HG03460 (cell line): ENCODE measurements at regions not wholly inside any gene's neighbourhood (a gene's known extent, or its start where the extent isn't known, plus 50 kb on each side); places are given as distances from the start of the nearest gene placed in this dataset.

ENCODE experiments used
- ATAC-seq: cut with Tn5 transposase; IDR thresholded peaks from one replicate; pipeline ENCODE4 v1.9.1; 2021; ENCODE audit not compliant: unreplicated experiment

DNA sequence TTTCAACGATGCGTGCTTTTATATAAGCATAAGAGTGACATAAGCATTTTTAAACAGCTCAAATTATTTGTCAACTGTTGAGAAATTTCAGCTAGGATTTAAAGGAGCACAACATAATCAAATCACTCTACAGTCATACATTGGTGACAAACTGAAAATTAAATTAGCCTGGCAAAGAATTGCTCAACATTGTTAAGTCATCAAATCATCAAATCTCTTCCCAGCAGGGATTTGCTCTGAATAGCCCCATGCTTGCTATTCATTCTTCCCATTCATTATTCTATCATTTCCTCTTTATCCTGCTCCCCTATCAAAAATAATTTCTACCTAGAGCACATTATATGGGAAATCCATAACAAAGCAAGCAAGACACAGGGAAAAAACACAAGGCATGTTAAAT, 198.7 kb upstream of the LUZP2 start:
- no peak for ATAC-seq

DNA sequence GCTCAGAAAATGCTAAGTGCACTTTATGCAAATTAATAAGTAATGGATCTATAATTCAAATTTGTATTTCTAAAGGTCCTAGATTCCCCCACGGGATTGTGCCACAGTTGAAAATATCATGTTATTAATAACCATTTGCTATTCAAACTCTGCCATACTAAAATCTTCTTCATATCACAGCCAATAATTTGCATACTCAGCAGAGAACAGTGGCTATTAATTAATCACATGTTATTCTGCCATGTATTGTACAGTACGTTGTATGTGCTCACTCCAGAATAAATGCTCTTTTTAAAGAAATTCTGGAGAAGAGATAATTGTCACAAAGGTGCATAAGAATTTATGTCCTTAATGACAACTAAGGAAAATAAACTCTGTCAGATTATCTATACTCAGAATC, 184.9 kb upstream of the LUZP2 start:
- ATAC-seq, result no peak

DNA sequence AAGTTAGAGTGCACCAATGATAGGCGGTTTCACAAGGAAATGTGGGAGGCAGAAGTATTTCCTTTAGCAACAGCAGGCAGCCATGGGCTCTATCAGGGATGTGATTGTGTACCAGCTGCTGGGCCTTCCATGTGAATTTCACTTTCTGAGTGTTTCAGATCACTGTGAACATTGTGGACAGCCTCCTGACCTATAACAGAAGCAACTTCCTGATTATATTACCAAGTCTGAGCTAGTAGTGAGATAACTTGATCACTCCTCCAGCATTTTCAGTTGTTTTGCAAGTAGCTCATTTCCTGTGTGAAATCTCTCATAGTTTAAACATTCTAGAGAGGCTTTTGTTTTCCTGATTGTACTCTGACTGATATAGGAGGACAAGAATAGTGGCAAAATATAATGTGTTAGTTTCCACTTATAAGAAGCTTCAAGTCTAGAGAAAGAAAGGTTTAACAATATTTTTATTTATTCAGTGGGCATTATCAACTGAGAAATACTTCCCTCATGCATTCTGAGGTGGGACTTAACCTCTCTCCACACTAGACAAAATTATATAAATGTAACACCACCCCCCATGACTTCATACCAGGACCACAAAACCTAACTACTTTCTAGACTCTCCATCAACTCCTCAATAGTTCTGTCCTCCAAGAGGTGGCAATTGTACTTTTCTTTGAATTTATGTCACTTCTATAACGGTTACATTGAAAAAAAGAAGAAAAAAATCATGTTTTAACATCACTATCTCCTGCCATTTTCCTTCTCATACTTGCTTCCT, 184.2 kb upstream of the LUZP2 start:
- ATAC-seq, result no peak

DNA sequence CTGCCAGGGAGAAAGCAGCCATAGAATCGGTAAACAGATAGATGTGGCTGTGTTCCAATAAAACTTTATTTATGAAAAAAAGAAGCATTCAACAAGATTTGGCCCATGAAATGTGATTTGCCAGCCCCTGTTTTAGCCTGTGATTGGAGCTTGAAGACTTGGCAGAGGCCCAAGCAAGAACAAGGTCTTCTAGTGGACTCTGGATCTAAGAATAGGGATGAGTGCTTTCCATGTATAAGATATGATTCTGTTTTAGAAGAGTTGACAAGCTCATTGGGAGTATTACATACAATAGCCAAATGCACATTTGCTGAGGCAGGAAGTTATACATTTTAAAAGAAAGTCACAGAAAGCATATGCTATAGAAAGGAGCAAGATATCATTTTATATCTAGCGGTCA, 175.6 kb upstream of the LUZP2 start:
- no peak for ATAC-seq

DNA sequence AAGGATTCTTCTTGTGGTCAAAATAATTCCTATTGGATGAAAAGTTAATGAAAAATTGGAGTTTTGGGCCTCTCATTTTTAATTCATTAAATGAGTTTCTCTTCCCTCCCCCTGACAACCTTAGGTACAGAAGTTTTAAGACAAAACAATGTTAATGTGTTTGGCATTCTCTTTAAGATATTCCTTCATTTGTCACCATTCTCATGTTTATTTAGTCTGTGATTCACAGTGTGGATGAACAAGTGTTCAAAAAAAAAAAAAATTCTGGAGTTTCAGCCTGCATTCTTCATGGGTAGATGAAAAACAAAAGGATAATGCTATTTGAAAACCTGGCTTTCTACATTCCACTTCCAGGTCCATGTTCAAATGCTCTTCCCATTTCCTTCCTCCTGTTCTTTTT, 172.6 kb upstream of the LUZP2 start:
- no peak for ATAC-seq

DNA sequence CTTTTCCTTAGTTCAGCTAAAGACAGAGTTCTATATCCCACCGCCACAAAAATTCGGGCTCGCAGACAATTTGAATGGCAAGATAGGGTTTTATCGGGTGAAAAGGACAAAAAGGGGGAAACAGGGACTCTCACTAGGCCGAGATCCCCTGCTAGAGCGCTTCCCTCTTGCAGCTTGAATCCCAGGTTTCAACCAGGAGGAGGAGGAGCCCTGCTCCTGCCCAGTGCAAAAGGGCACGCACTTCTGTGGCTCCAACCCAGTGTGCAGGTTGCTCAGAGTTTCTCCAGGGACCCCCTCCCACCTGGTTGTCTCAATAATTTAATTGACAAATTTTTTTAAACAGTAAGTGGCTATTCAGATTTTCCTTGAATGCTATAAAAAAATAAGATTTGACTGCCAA, 152.6 kb upstream of the LUZP2 start:
- ATAC-seq, result no peak

DNA sequence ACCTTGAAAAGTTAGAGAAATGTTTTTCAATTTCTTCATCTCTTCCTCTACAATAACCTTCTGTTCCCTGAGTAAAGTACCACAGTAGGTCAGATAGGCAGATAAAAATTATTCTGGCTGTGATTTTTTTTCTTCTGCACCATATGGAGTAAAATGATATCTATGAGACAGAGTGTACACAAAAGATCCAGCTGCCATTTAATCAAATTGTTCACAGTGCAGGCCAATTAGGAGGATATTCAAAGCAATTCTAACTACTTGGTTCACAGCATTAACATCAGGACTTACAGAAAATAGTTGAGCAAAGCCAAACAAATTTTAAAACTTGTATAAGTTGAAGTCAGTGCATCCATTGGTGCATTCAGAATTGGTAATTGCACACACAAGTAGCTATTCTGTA, 147.9 kb upstream of the LUZP2 start:
- ATAC-seq, result no peak

DNA sequence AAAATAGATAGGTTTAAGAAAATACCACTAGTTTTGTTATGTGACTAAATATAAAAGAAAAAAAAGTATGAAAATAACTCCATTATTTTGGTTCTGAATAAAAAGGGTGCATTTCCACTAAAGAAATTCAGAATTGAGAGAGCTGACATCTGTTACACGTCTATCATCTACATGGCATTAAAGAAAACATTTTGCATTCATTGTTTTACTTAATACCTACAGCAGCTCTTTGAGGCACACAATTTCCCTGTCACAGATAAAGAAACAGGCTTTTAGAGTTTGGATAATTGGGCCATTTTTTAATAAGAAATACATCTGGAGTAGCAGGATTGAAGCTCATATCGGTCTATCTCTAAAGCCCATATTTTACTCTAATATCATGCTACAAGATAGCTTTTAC, 145.7 kb upstream of the LUZP2 start:
- no peak for ATAC-seq

DNA sequence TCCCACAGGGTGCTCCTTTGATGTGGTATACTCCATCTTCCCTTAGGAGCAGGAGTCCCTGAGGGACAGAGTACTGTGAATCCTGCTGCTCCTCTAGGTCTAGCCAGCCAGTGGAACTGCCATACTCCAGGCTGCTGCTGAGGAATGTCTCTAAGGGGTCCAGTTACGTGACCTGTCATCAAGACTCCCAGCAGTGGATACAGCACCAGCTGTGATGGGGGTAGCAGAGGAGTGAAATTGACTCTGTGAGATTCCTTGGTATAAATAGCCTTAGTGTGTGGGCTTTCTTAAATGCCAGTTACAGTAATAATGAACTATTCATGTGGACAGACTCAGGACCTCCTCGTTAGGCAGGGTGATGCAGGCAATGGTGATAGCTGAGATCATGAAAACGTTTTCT, 140.4 kb upstream of the LUZP2 start:
- no peak for ATAC-seq

DNA sequence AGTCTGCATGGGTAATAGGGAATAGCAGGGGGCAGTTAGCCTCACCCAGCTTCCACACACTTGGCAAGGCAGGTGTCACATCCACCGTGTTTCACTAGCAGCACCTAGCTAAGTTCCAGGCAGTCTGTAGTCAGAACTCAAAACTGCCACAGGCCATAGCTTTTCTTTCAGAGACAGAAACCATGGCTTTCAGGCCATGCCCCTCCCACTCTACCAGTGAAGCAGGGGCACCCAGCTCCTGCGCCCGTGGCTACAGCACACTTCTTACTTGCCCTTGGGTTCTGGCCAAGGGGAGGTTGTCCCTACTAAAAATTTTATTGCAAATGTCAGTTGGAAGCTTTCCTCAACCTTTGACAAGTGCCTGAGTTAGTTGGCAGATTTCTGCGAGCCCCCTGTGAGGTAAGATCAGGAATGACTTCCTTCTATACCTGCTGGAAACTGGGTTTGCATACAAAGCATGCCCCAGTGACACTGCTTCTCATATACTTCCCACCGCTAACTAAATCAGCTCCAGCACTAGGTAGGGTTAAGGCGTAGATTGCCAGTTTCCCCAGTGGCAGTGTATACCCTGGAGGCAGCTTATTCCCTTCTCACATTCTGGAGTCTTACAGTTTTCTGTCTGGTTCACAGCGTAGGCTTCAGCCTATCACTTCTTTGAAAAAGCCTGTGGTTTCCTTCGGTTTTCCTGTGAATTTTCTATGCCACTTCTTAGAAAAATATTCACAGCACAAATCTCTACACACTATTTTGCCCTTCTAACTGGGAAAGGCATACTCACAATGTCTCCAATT, 139.0 kb upstream of the LUZP2 start:
- ATAC-seq, result no peak

DNA sequence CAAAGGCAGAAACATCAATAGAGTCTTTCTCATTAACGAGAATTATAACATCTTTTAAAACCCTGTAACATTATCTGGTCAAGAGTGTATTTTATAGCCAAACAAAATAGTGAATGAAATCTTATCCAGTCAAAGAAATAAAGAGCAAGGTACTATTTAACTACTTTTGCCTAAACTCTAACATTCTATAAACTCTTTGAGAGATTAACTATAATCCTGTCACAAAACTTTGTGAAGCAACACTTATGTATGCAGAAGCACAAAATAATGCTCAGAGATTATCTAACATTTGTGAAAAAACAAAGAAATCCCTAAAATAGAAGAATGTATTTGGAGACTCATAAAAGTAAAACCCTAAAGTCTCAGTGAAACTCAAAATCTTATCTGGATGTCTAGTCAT, 124.4 kb upstream of the LUZP2 start:
- ATAC-seq, result no peak

DNA sequence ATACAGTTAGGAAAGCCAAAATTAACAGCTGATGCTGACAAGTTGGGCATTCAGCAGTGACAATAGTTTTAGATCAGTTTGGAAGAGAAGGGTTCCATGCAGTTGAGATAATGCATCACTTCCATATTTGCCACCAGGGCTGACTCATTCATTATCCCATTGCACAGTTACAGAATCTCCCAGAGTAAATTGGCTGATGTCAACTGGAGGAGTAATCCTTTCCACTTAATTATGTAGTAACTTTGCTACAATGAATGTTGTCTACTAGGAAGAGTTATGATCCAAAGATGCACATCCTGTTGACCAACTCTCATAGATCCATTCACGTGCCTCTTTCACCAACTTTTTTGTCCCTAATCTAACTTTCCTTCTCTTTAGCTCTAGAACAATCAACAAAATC, 123.3 kb upstream of the LUZP2 start:
- no peak for ATAC-seq

DNA sequence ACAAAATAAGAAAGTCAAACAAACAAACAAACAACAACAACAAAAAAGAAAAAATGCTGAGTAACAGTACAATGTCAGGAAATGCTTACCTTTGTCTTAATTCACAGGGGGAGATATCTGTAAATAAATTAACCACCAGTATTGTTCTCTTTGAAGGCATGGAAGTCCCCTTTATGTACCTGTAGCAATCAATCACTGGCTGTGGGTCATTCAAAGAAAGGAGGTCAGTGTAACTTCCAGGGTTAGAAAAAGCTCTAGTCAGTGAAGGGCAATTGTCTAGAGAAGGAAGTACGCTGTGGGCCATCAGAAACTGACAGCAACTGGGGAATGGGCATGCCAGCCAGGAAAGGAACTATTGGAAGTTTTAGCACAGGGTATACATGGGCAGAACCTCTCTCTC, 121.5 kb upstream of the LUZP2 start:
- no peak for ATAC-seq

DNA sequence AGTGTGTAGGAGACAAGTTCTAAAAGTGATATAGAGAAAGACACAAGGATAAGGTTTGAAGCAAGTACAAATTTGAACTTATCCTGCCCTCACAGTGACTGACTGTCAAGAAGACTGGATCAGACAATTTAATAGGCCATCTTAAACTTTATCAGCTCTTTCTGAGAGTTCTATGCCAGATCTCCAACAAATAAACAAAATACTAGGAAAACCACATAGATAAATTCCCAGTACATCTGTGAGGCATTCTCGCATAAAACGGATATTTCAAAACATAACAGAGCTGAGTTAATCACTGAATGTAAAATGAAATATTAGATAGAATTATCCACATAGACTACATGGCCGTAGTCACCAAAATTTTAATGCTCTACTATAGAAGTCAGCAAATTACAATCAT, 120.9 kb upstream of the LUZP2 start:
- ATAC-seq, result no peak

DNA sequence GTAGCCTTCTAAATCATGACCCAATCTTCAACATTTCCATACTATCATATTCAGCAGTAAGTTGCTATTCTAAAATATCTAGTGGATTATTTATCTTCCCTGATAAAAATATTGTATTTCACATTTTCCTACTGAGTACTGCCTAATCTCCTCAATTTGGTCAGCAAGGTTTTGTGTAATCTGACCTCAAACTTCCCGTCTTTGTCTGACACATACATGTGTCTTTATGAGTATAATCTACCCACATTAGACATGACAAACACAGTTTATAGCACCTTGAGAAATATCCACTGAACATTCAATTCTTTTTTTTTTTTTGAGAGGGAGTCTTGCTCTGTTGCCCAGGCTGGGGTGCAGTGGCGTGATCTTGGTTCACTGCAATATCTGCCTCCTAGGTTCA, 113.7 kb upstream of the LUZP2 start:
- no peak for ATAC-seq

DNA sequence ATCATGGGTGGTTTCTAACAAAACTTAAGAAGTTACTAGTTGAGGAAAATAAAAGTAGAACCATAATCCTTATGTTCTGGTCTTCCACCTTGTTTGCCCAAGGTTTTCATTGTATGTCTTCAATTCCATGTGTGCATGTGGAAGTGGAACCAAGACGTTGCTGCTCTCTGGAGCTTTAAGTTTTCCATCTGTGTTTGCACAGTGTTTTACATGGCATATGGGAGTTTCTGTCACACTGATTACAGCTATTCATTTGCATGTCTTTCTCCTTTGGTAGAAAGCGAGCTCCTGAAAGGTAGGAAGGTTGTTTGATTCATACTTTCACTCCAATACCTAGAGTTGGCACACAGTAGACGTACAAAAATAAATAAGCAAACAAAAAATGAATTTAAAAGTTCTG, 112.6 kb upstream of the LUZP2 start:
- ATAC-seq, result no peak

DNA sequence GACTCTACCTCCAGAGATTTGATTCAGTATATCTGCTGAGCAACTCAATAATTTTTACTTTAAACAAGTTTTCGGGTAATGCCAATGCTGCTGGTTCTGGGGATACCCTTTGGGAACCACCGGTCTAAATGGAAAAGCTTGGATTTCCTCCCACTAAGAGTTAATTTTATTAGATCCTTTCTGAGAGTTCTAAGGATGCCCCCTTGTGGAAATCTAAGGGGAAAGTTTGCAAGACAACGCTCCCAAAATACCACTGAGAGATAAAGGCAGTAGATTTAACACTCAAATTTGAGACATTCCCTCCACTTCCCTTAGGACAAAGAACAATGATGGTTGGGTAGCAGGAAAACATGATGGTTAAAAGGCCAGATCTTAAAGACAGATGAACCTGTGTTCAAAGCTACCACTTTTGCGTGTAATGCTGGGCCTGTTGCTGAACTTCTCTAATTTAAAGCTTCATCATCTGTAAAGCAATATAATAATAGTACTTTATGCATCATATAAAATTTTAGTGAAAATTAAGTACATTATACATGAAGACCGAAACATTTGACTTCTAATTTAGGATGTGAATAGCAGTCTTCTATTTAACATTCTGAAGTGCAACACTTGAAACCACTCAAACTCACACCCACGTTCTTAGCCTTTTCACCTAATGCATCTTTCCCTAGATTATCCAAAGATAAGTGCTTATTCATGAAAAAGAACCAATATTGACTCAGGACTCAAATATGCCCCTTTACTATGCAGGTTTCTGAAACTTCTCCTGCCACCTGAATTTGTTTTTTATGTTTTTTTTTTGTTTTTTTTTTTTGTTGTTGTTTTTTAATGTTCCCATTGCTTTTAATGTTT, 110.1 kb upstream of the LUZP2 start:
- no peak for ATAC-seq

DNA sequence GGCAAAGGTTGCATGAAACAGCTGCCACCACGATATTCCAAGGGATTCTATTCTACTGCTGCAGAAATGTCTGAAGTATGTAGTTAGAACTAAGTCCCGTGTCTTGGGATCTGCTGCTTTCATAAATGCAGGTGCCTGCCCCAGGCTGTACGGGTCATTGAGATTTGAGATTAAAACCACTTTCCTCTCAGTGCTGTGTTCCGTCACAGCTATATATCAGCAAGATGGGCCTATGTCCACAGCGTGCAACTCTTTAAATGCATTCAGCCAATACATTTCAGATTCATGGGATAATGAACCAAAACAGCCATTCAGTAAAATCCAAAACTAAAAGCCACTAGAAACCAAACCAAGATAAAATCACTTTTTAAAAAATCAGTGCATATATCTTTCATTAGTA, 107.3 kb upstream of the LUZP2 start:
- ATAC-seq, result no peak

DNA sequence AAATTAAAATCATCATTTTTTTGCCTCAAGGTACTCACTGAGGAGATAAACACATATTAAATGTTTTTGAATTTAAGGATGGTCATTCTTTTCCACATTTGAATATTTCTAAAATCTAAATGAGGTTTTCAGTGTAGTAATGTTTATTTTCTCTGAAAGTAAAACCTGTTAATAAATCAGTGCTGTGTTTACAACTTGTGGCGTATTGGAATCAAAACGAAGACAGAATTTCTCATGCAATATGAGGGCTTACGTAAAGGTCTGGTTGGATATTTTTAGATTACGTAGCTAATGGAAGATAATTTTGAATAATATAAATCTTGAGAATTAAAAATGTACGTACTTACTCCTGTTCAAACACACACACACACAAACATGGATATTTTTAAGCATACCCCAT, 106.8 kb upstream of the LUZP2 start:
- no peak for ATAC-seq

DNA sequence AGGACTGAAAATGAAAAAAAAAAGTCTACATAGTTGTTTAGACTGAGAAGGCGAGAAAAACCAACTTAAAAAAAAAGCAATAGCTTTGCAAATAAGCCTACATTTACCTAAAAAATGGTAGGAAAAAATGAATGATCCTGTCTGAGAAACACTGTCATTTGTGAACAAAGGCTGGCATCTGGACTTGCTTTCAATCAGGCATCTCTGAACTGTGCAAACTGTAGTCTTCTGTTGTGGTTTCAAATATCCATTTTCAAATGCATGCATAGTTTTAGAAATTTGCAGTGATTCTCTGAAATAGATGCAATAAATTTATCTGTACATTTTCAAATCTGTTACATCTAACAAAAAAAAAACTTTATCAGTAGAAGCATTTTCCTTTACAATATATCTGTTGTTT, 106.1 kb upstream of the LUZP2 start:
- ATAC-seq, result no peak

DNA sequence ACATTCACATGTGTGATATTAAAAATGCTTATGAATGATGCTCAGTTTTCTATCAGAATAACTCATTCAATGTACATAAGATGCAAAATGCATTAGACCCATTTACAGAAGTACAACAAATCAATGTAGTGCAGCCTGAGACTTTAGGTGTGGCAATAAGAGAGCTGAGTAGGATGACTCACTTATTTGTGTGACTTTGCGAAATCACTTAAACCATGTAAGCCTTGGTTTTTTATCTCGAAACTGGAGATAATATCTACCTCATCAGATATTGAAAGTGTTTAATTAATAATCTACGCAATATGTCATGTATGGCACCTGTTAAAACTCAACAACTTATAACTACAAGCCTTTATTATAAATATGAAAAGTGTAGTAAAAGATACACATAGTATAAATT, 105.7 kb upstream of the LUZP2 start:
- ATAC-seq, result no peak
